Cerebellar nuclear complex (tissue), 1 donor: ENCODE measurements at regions not wholly inside any gene's neighbourhood (a gene's known extent, or its start where the extent isn't known, plus 50 kb on each side); places are given as distances from the start of the nearest gene placed in this dataset.
"Not testable (repeated sequence)": the region's sequence is repeated elsewhere in the genome, so short reads cannot be mapped to it uniquely, and the experiment has no call there.

Experiments
- DNase-seq, 2 experiments: peaks; one replicate each; lab custom pipeline; 2025; lab: John Stamatoyannopoulos, UW

DNA sequence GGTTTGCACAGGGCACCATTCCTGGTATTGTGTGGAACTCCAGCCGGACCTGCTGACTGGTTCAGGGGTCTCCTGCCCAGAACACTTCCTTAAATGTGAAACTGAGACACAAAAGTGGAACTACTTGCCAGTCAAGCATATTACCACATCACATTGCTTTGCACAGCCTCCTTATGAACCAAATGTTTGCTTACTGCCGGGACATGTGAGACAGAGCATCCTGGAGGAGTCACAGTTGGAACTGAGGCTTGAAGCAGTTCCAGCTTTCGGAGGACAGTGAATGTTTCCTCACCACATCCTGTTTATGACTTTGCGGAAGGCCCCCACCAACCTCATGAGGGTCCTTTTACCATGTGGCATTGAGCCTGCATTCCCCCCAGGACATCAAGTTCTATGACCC, 105.8 kb upstream of the ARHGAP42 start:
- no peak for DNase-seq

DNA sequence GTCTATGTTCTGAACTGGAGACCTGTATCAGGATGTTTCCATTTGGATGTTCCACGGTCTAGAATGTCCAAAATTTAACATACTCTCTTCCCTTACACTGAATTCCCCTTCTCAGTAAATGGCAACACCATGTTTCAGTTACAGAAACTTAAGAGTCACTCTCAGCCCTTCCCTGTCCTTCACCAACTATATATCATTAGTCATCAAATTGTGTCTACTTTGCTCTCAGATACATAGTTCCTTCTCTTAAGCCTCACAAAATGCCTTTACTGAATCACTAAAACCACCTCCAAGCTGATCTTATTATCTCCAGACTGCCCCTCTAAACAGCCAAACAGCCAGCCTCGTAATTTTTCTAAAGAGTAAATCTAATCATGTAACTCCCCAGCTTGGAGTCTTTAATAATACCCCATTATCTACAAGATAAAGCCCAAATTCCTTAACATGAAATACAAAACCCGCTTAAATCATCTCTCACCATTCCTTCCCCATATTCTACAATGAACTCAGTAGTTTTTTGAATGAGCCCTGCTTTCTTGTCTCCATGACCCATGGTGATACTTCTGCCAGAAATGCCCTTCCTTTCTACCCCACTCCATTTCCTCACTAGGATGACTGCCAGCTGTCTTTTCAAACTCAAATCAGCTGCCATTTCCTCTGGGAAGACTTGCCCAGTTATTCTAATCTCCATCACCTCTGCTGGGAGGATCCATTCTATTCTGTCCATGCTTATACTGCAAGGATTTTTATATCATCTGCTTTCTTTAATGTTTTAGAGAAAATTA, 102.7 kb upstream of the ARHGAP42 start:
- no peak for DNase-seq

- DNase-seq: no peak
Measured at GRCh38 chr11:100585728-100586127, 101.4 kb upstream of the ARHGAP42 start.

DNA sequence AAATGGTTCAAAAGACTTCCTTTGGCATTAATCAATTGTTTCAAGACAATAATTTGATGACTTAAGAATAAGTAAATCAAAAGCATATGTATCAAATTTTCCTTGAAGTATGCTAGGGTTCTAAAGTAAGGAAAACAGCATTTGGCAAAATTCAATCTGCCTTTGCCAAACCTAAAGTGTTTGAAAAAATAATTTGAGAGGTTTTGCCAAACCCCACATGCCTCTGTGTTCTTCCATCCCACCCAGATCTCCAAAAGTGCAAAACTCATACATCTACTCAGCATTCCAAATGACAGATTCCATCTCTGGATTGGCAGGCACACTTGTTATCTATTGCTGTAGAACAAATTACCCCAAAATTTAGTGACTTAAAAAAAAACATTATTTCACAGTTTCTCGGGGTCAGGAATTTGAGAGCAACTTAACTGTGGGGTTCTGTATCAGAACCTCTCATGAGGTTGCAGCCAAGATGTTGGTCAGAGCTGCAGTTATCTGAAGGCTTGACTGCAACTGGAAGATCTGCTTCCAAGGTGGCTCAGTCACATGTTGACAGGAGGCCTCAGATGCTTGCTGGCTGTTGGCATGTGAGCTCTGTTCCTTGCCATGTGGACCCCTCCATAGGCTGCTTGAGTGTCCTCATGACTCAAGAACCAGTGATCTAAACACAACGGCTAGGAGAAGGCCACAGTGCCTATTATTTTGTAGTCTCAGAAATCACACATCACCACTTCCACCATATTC, 100.6 kb upstream of the ARHGAP42 start:
- no peak for DNase-seq

- no peak for DNase-seq
Measured at GRCh38 chr11:100592619-100593260, 94.3 kb upstream of the ARHGAP42 start.

DNA sequence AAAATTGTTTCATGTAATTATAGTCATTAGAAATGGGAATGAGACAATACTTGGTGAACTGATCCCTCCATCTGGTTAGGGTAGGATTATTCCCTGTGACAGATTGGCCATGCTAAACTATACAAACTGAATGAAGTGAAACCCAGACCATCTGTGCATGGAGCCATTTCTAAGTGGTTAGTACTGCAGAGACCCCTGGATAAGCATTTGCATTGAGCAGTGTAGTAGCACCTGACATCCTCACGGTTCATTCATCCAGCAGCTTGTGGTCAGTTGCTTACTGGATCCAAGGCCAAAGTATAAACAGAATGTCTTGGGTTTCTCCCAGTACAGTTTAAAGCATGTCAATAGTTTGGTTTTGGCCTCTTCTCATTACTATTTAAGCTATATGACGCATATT, 93.8 kb upstream of the ARHGAP42 start:
- no peak for DNase-seq

DNA sequence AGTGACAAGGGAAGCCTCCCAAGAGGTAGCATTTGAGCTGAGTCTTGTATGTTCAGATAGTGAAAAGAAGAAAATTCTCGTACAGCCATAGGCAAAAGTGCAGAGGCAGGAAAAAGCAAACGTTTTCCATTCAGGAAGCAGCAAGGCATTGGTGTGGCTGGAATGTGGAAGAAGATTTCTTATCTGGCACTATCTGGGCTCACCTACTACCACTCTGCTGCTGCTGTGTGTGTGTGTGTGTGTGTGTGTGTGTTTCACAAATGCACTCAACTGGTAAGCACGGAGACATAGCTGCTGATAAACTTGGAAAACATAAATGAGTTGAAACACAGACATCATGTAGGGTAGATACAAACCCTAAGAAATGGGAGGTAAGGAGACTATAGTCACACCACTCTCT, 92.8 kb upstream of the ARHGAP42 start:
- DNase-seq: no peak

- no peak for DNase-seq
Measured at GRCh38 chr11:100600941-100601340, 86.1 kb upstream of the ARHGAP42 start.

- no peak for DNase-seq
Measured at GRCh38 chr11:100602716-100603115, 84.4 kb upstream of the ARHGAP42 start.

GRCh38 chr11:100607761-100608160, 79.3 kb upstream of the ARHGAP42 start:
- DNase-seq: not testable (repeated sequence)

- no peak for DNase-seq
Measured at GRCh38 chr11:100612766-100613165, 74.3 kb upstream of the ARHGAP42 start.

GRCh38 chr11:100618914-100619313, 68.2 kb upstream of the ARHGAP42 start:
- DNase-seq: no peak

GRCh38 chr11:100619484-100619883, 67.6 kb upstream of the ARHGAP42 start:
- DNase-seq: no peak

DNA sequence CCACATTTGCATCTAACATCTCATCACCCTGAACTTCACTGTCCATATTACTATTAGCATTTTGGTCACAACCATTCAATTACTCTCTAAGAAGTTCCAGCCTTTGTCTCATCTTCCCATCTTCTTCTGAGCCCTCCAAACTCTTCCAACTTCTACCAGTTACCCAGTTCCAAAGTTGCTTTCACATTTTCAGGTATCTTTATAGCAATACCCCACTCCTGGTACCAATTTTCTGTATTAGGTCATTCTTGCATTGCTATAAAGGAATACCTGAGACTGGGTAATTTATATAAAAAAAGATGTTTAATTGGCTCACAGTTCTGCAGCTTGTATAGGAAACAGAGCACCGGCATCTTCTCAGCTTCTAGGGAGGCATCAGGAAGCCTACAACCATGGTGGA, 64.7 kb upstream of the ARHGAP42 start:
- DNase-seq: no peak

GRCh38 chr11:100624346-100624745, 62.7 kb upstream of the ARHGAP42 start:
- no peak for DNase-seq

GRCh38 chr11:100625041-100625440, 62.0 kb upstream of the ARHGAP42 start:
- no peak for DNase-seq

GRCh38 chr11:100629671-100630070, 57.4 kb upstream of the ARHGAP42 start:
- DNase-seq: no peak

- no peak for DNase-seq
Measured at GRCh38 chr11:100630898-100631297, 56.2 kb upstream of the ARHGAP42 start.

- no peak for DNase-seq
Measured at GRCh38 chr11:100631316-100631715, 55.8 kb upstream of the ARHGAP42 start.

DNA sequence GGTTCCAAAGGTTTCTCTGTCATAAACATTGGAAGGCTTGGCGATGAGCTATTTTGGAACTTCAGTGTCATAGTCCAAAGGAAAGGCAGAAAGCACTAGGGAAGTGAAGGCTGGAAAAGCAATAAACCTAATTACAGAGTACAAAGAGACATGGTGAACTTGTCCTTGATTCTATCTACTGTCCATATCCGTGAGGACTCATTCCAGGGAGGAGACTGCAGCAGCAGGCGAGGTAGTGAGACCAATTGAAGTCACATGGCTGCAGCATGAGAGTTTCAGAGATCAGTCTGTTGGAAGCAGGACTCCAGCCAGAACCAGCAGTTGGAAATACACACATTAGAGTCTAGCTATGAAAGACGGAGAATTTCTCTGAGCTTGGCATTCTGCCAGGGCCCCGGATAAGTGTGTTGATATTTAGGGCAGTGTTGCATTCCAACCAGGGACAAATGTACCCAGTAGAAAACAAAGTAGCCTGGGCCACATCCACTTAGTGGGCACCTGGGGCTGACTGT, 54.1 kb upstream of the ARHGAP42 start:
- peak; percentile 14 to 56 for DNase-seq

DNA sequence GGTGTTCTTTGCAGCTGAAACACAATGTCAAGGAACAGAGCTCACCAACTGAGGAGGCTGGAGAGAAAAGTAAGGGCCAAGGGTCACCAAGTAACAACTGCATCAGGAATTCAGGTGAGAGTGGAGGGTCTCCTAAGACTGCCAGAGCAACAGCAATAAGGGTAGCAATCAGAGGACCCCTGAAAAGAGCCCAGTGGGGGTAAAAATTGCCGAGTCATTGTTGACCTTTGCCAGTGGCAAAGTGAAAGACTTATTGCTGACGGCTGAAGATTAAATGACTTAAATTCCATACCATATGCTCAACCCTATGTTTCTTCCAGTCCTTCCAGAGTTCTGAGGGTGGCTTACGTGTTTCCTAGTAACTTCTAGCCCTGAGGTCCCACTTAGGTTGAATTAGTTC, 51.9 kb upstream of the ARHGAP42 start:
- no peak for DNase-seq

GRCh38 chr11:100636536-100636935, 50.6 kb upstream of the ARHGAP42 start:
- DNase-seq: no peak
